ENCODE measurements at regions not wholly inside any gene's neighbourhood (a gene's known extent, or its start where the extent isn't known, plus 50 kb on each side); places are given as distances from the start of the nearest gene placed in this dataset.
"Not testable (repeated sequence)": the region's sequence is repeated elsewhere in the genome, so short reads cannot be mapped to it uniquely, and the experiment has no call there.

- DNase-seq (no peak), ATAC-seq (ENCODE audit: poor library complexity) (peak; percentile 41)
- intact Hi-C loops (cut with DNase I) = loop anchor here (5.0 kb wide), 1 partner anchor 260 kb away; no protein-coding TSS in a partner anchor
These were observed 153.2 kb upstream of the PRICKLE1 start for GRCh38 chr12:42742716-42743115.

GRCh38 chr12:42741771-42742510, 152.4 kb upstream of the PRICKLE1 start:
- DNase-seq (no peak), ATAC-seq (ENCODE audit: poor library complexity) (peak; percentile 78)
- intact Hi-C loops (cut with DNase I) = loop anchor here (5.0 kb wide), 1 partner anchor 260 kb away; no protein-coding TSS in a partner anchor

GRCh38 chr12:42741091-42741490, 151.5 kb upstream of the PRICKLE1 start:
- intact Hi-C loops (cut with DNase I) = loop anchor here (5.0 kb wide), 1 partner anchor 259 kb away; no protein-coding TSS in a partner anchor
- ATAC-seq (ENCODE audit: poor library complexity) (no peak), DNase-seq (no peak)

- intact Hi-C loops (cut with DNase I) = no loop called here
- ATAC-seq (ENCODE audit: poor library complexity) (no peak), DNase-seq (no peak)
These were observed 147.9 kb upstream of the PRICKLE1 start for GRCh38 chr12:42737398-42737797.

- intact Hi-C loops (cut with DNase I) = no loop called here
- DNase-seq (peak; percentile 69), ATAC-seq (ENCODE audit: poor library complexity) (peak; percentile 96)
These were observed 146.4 kb upstream of the PRICKLE1 start for GRCh38 chr12:42735861-42736361.

- DNase-seq (no peak), ATAC-seq (ENCODE audit: poor library complexity) (no peak)
- intact Hi-C loops (cut with DNase I) = no loop called here
These were observed 144.4 kb upstream of the PRICKLE1 start for GRCh38 chr12:42733911-42734310.

GRCh38 chr12:42732908-42733411, 143.4 kb upstream of the PRICKLE1 start:
- no peak for DNase-seq
- intact Hi-C loops (cut with DNase I) = no loop called here
- no peak for ATAC-seq (ENCODE audit: poor library complexity)

- DNase-seq = no peak
- intact Hi-C loops (cut with DNase I) = no loop called here
- ATAC-seq (ENCODE audit: poor library complexity) = peak; percentile 12
These were observed 140.7 kb upstream of the PRICKLE1 start for GRCh38 chr12:42730291-42730690.

- ATAC-seq (ENCODE audit: poor library complexity) (no peak), DNase-seq (no peak)
- intact Hi-C loops (cut with DNase I) = no loop called here
These were observed 140.0 kb upstream of the PRICKLE1 start for GRCh38 chr12:42729535-42729900.

GRCh38 chr12:42728770-42729534, 139.4 kb upstream of the PRICKLE1 start:
- ATAC-seq (ENCODE audit: poor library complexity) = no peak
- intact Hi-C loops (cut with DNase I) = no loop called here

GRCh38 chr12:42728287-42728686, 138.7 kb upstream of the PRICKLE1 start:
- DNase-seq (no peak), ATAC-seq (ENCODE audit: poor library complexity) (no peak)
- intact Hi-C loops (cut with DNase I) = no loop called here

More at GRCh38 chr12:42728770-42729534, 139.4 kb upstream of the PRICKLE1 start:
- DNase-seq = no peak

GRCh38 chr12:42725809-42726208, 136.3 kb upstream of the PRICKLE1 start:
- DNase-seq (no peak), ATAC-seq (ENCODE audit: poor library complexity) (no peak)
- intact Hi-C loops (cut with DNase I) = no loop called here

- ATAC-seq (ENCODE audit: poor library complexity) (peak; percentile 60), DNase-seq (no peak)
- intact Hi-C loops (cut with DNase I) = no loop called here
These were observed 126.9 kb upstream of the PRICKLE1 start for GRCh38 chr12:42716491-42716891.

- intact Hi-C loops (cut with DNase I); DNase-seq; ATAC-seq (ENCODE audit: poor library complexity): not testable (repeated sequence)
These were observed 124.0 kb upstream of the PRICKLE1 start for GRCh38 chr12:42713566-42713965.

GRCh38 chr12:42708374-42708773, 118.8 kb upstream of the PRICKLE1 start:
- intact Hi-C loops (cut with DNase I); DNase-seq; ATAC-seq (ENCODE audit: poor library complexity): not testable (repeated sequence)

- DNase-seq (no peak), ATAC-seq (ENCODE audit: poor library complexity) (no peak)
- intact Hi-C loops (cut with DNase I) = no loop called here
These were observed 118.0 kb upstream of the PRICKLE1 start for GRCh38 chr12:42707312-42708226.

GRCh38 chr12:42706321-42706720, 116.8 kb upstream of the PRICKLE1 start:
- no peak for DNase-seq
- intact Hi-C loops (cut with DNase I) = no loop called here
- ATAC-seq (ENCODE audit: poor library complexity) = no peak

GRCh38 chr12:42705863-42706262, 116.3 kb upstream of the PRICKLE1 start:
- peak; percentile 87 for DNase-seq
- intact Hi-C loops (cut with DNase I) = no loop called here
- ATAC-seq (ENCODE audit: poor library complexity) = peak; percentile 98

Data from Right ventricle myocardium superior (tissue), 1 donor.